KOPT-K1 (cell line): ENCODE measurements at regions not wholly inside any gene's neighbourhood (a gene's known extent, or its start where the extent isn't known, plus 50 kb on each side); places are given as distances from the start of the nearest gene placed in this dataset.

Experiments
- H3K27ac ChIP-seq: fragments of 200-600 bp; sonication (generic); 2 replicates; pipeline ENCODE4 v1.5.1; 2016; ENCODE audit warnings: antibody characterized with exemption, mild to moderate bottlenecking, low read depth, low read length; ENCODE audit not compliant: poor library complexity, severe bottlenecking
- H3K36me3 ChIP-seq: fragments of 200-600 bp; sonication (generic); 2 replicates; pipeline ENCODE4 v1.5.1; 2017; ENCODE audit warnings: antibody characterized with exemption, mild to moderate bottlenecking, low read length, moderate library complexity; ENCODE audit not compliant: insufficient read depth
- H3K9me3 ChIP-seq: fragments of 200-600 bp; sonication (generic); 2 replicates; pipeline ENCODE4 v1.5.1; 2017; ENCODE audit warnings: antibody characterized with exemption, low read length, mild to moderate bottlenecking; ENCODE audit not compliant: insufficient read depth, poor library complexity, severe bottlenecking

- H3K27ac ChIP-seq, result no peak overlapping the region
- H3K9me3 ChIP-seq, result no peaks in the 10 kb centered on the region
- no peaks in the 10 kb centered on the region for H3K36me3 ChIP-seq
Measured at GRCh38 chr7:18419456-18419855, 76.1 kb upstream of the HDAC9 start.

GRCh38 chr7:18420108-18420507 lies 75.4 kb upstream of the HDAC9 start:
- H3K36me3 ChIP-seq, result no peaks in the 10 kb centered on the region
- no peaks in the 10 kb centered on the region for H3K9me3 ChIP-seq
- H3K27ac ChIP-seq, result no peak overlapping the region

GRCh38 chr7:18420748-18421147 lies 74.8 kb upstream of the HDAC9 start:
- Histone ChIP-seq H3K36me3 (no peaks in the 10 kb centered on the region), H3K27ac (no peak overlapping the region), H3K9me3 (no peaks in the 10 kb centered on the region)

- no peaks in the 10 kb centered on the region for H3K9me3 ChIP-seq
- no peaks in the 10 kb centered on the region for H3K36me3 ChIP-seq
- H3K27ac ChIP-seq, result no peak overlapping the region
Measured at GRCh38 chr7:18421297-18422002, 74.1 kb upstream of the HDAC9 start.

GRCh38 chr7:18425227-18425626 lies 70.3 kb upstream of the HDAC9 start:
- no peaks in the 10 kb centered on the region for H3K9me3 ChIP-seq
- H3K27ac ChIP-seq, result no peak overlapping the region

GRCh38 chr7:18425838-18426445 lies 69.6 kb upstream of the HDAC9 start:
- H3K36me3 ChIP-seq, result no peaks in the 10 kb centered on the region
- H3K27ac ChIP-seq, result no peak overlapping the region
- H3K9me3 ChIP-seq, result no peaks in the 10 kb centered on the region

More at GRCh38 chr7:18425227-18425626, 70.3 kb upstream of the HDAC9 start:
- H3K36me3 ChIP-seq, result no peaks in the 10 kb centered on the region

- H3K9me3 ChIP-seq, result no peaks in the 10 kb centered on the region
- no peaks in the 10 kb centered on the region for H3K36me3 ChIP-seq
- H3K27ac ChIP-seq, result no peak overlapping the region
Measured at GRCh38 chr7:18426564-18427226, 68.9 kb upstream of the HDAC9 start.

GRCh38 chr7:18429547-18429946 lies 66.0 kb upstream of the HDAC9 start:
- no peaks in the 10 kb centered on the region for H3K9me3 ChIP-seq
- H3K27ac ChIP-seq, result no peak overlapping the region
- H3K36me3 ChIP-seq, result no peaks in the 10 kb centered on the region

- H3K9me3 ChIP-seq, result no peaks in the 10 kb centered on the region
- H3K36me3 ChIP-seq, result no peaks in the 10 kb centered on the region
- no peak overlapping the region for H3K27ac ChIP-seq
Measured at GRCh38 chr7:18430810-18431209, 64.7 kb upstream of the HDAC9 start.

GRCh38 chr7:18434171-18434570 lies 61.4 kb upstream of the HDAC9 start:
- Histone ChIP-seq H3K36me3 (no peaks in the 10 kb centered on the region), H3K27ac (no peak overlapping the region), H3K9me3 (no peaks in the 10 kb centered on the region)

- H3K9me3 ChIP-seq, result no peaks in the 10 kb centered on the region
- no peak overlapping the region for H3K27ac ChIP-seq
- no peaks in the 10 kb centered on the region for H3K36me3 ChIP-seq
Measured at GRCh38 chr7:18437101-18437500, 58.4 kb upstream of the HDAC9 start.

GRCh38 chr7:18440934-18441333 lies 54.6 kb upstream of the HDAC9 start:
- H3K27ac ChIP-seq, result no peak overlapping the region
- H3K36me3 ChIP-seq, result no peaks in the 10 kb centered on the region
- H3K9me3 ChIP-seq, result no peaks in the 10 kb centered on the region

GRCh38 chr7:18444826-18445225 lies 50.7 kb upstream of the HDAC9 start:
- Histone ChIP-seq H3K27ac (no peak overlapping the region), H3K36me3 (no peaks in the 10 kb centered on the region), H3K9me3 (no peaks in the 10 kb centered on the region)

- no peaks in the 10 kb centered on the region for H3K9me3 ChIP-seq
- H3K36me3 ChIP-seq, result no peaks in the 10 kb centered on the region
- H3K27ac ChIP-seq, result no peak overlapping the region
Measured at GRCh38 chr7:18445483-18445882, 50.1 kb upstream of the HDAC9 start.
